HG02763 (cell line): ENCODE measurements at regions not wholly inside any gene's neighbourhood (a gene's known extent, or its start where the extent isn't known, plus 50 kb on each side); places are given as distances from the start of the nearest gene placed in this dataset.
"Not testable (repeated sequence)": the region's sequence is repeated elsewhere in the genome, so short reads cannot be mapped to it uniquely, and the experiment has no call there.

Experiments
- ATAC-seq: cut with Tn5 transposase; IDR thresholded peaks from one replicate; pipeline ENCODE4 v1.9.1; 2021; ENCODE audit warnings: mild to moderate bottlenecking, moderate library complexity; ENCODE audit not compliant: unreplicated experiment

GRCh38 chr3:159748425-159748824, 240.2 kb upstream of the IL12A start:
- ATAC-seq = no peak

GRCh38 chr3:159749406-159749805, 239.2 kb upstream of the IL12A start:
- ATAC-seq = no peak

- ATAC-seq = no peak
Measured at GRCh38 chr3:159751146-159751545, 237.5 kb upstream of the IL12A start.

GRCh38 chr3:159751752-159752151, 236.9 kb upstream of the IL12A start:
- ATAC-seq = no peak

- not testable (repeated sequence) for ATAC-seq
Measured at GRCh38 chr3:159756279-159757207, 232.1 kb upstream of the IL12A start.

- ATAC-seq = no peak
Measured at GRCh38 chr3:159757341-159758060, 231.1 kb upstream of the IL12A start.

- no peak for ATAC-seq
Measured at GRCh38 chr3:159760046-159760445, 228.6 kb upstream of the IL12A start.

GRCh38 chr3:159761369-159761768, 227.3 kb upstream of the IL12A start:
- ATAC-seq = no peak

GRCh38 chr3:159761848-159762635, 226.6 kb upstream of the IL12A start:
- no peak for ATAC-seq

GRCh38 chr3:159763011-159763601, 225.5 kb upstream of the IL12A start:
- peak; percentile 35 for ATAC-seq

GRCh38 chr3:159763602-159764489, 224.8 kb upstream of the IL12A start:
- ATAC-seq = peak; percentile 54

GRCh38 chr3:159764490-159765029, 224.1 kb upstream of the IL12A start:
- ATAC-seq = peak; percentile 6

GRCh38 chr3:159765030-159765859, 223.4 kb upstream of the IL12A start:
- ATAC-seq = no peak

GRCh38 chr3:159765860-159766294, 222.8 kb upstream of the IL12A start:
- no peak for ATAC-seq

GRCh38 chr3:159766563-159767185, 222.0 kb upstream of the IL12A start:
- ATAC-seq = no peak

- ATAC-seq = no peak
Measured at GRCh38 chr3:159770998-159771397, 217.6 kb upstream of the IL12A start.

GRCh38 chr3:159771865-159772611, 216.6 kb upstream of the IL12A start:
- no peak for ATAC-seq
